GM18505 (cell line): ENCODE measurements at regions not wholly inside any gene's neighbourhood (a gene's known extent, or its start where the extent isn't known, plus 50 kb on each side); places are given as distances from the start of the nearest gene placed in this dataset.

ENCODE experiments used
- ATAC-seq: cut with Tn5 transposase; IDR thresholded peaks from one replicate; pipeline ENCODE4 v1.9.1; 2021; ENCODE audit not compliant: unreplicated experiment
- POLR2A ChIP-seq: IDR thresholded peaks from 4 replicates; pipeline ENCODE4 v1.6.1; 2011; ENCODE audit warnings: borderline replicate concordance; ENCODE audit not compliant: insufficient read depth, insufficient read length; ENCODE audit errors: extremely low read depth

GRCh38 chr13:95479731-95480130 is 72.8 kb upstream of the CLDN10 start:
- ATAC-seq = peak; percentile 12
- no peak for TF ChIP-seq POLR2A

- TF ChIP-seq POLR2A = no peak
- ATAC-seq = peak; percentile 63
Observed at GRCh38 chr13:95480131-95480545, 72.4 kb upstream of the CLDN10 start.

GRCh38 chr13:95480791-95481780 is 71.4 kb upstream of the CLDN10 start:
- no peak for TF ChIP-seq POLR2A
- ATAC-seq = no peak

DNA sequence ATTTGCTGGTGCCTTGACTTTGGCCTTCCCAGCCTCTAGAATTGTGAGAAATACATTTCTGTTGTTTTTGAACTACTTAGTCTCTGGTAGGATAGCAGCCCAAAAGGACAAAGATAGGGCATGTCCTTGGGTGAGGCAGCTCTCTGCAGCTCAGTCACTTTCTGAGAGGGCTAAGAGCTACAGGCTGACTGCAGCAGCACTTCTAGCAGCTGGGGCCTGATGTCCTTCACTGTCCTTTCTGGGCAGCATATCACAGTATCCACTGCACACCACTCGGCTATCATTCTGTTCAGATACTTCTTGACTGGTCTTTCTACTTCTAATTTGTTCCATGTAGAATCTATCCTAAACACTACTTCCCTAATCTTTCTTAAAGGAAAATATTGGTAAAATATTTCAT is 68.5 kb upstream of the CLDN10 start:
- no peak for TF ChIP-seq POLR2A
- ATAC-seq = no peak

- ATAC-seq = no peak
Observed at GRCh38 chr13:95485045-95485517, 67.4 kb upstream of the CLDN10 start.

GRCh38 chr13:95485518-95486144 is 66.9 kb upstream of the CLDN10 start:
- ATAC-seq = no peak
- TF ChIP-seq POLR2A = no peak

More at GRCh38 chr13:95485045-95485517, 67.4 kb upstream of the CLDN10 start:
- no peak for TF ChIP-seq POLR2A

GRCh38 chr13:95492044-95492801 is 60.3 kb upstream of the CLDN10 start:
- ATAC-seq = no peak
- no peak for TF ChIP-seq POLR2A

GRCh38 chr13:95494082-95494681 is 58.3 kb upstream of the CLDN10 start:
- ATAC-seq = no peak
- TF ChIP-seq POLR2A = no peak

- TF ChIP-seq POLR2A = no peak
- no peak for ATAC-seq
Observed at GRCh38 chr13:95496485-95496884, 56.0 kb upstream of the CLDN10 start.

- ATAC-seq = no peak
- no peak for TF ChIP-seq POLR2A
Observed at GRCh38 chr13:95497381-95497807, 55.1 kb upstream of the CLDN10 start.

- no peak for ATAC-seq
- no peak for TF ChIP-seq POLR2A
Observed at GRCh38 chr13:95498886-95499285, 53.6 kb upstream of the CLDN10 start.

GRCh38 chr13:95499811-95500712 is 52.5 kb upstream of the CLDN10 start:
- no peak for ATAC-seq
- TF ChIP-seq POLR2A = no peak
